HS-27A (cell line): ENCODE measurements at regions not wholly inside any gene's neighbourhood (a gene's known extent, or its start where the extent isn't known, plus 50 kb on each side); places are given as distances from the start of the nearest gene placed in this dataset.

Source experiments
- DNase-seq: peaks from one replicate; pipeline ENCODE4 v3.0.0-alpha.2; 2012; ENCODE audit warnings: low read depth, missing footprints

GRCh38 chr10:123575105-123575504, 91.0 kb upstream of the GPR26 start:
- DNase-seq, result no peak

- DNase-seq, result no peak
Observed at GRCh38 chr10:123576706-123577105, 89.4 kb upstream of the GPR26 start.

GRCh38 chr10:123577921-123578461, 88.2 kb upstream of the GPR26 start:
- no peak for DNase-seq

- DNase-seq, result no peak
Observed at GRCh38 chr10:123578721-123579120, 87.4 kb upstream of the GPR26 start.

GRCh38 chr10:123579675-123580074, 86.5 kb upstream of the GPR26 start:
- DNase-seq, result no peak

- DNase-seq, result no peak
Observed at GRCh38 chr10:123580426-123580825, 85.7 kb upstream of the GPR26 start.

GRCh38 chr10:123581656-123582055, 84.5 kb upstream of the GPR26 start:
- no peak for DNase-seq

GRCh38 chr10:123582084-123582989, 83.8 kb upstream of the GPR26 start:
- DNase-seq, result peak; percentile 7

- no peak for DNase-seq
Observed at GRCh38 chr10:123583639-123584418, 82.3 kb upstream of the GPR26 start.

GRCh38 chr10:123584419-123584775, 81.8 kb upstream of the GPR26 start:
- no peak for DNase-seq

GRCh38 chr10:123585477-123586445, 80.4 kb upstream of the GPR26 start:
- DNase-seq, result no peak

GRCh38 chr10:123587110-123587509, 79.0 kb upstream of the GPR26 start:
- no peak for DNase-seq

GRCh38 chr10:123588386-123588914, 77.7 kb upstream of the GPR26 start:
- DNase-seq, result no peak

GRCh38 chr10:123595661-123596060, 70.5 kb upstream of the GPR26 start:
- no peak for DNase-seq

- no peak for DNase-seq
Observed at GRCh38 chr10:123597676-123598075, 68.5 kb upstream of the GPR26 start.

- DNase-seq, result no peak
Observed at GRCh38 chr10:123599366-123599849, 66.7 kb upstream of the GPR26 start.

GRCh38 chr10:123600177-123600576, 66.0 kb upstream of the GPR26 start:
- no peak for DNase-seq

- no peak for DNase-seq
Observed at GRCh38 chr10:123603130-123603529, 63.0 kb upstream of the GPR26 start.

- no peak for DNase-seq
Observed at GRCh38 chr10:123604506-123604905, 61.6 kb upstream of the GPR26 start.

- no peak for DNase-seq
Observed at GRCh38 chr10:123606006-123606405, 60.1 kb upstream of the GPR26 start.

- DNase-seq, result no peak
Observed at GRCh38 chr10:123606955-123607354, 59.2 kb upstream of the GPR26 start.
